ENCODE measurements at regions not wholly inside any gene's neighbourhood (a gene's known extent, or its start where the extent isn't known, plus 50 kb on each side); places are given as distances from the start of the nearest gene placed in this dataset.

DNA sequence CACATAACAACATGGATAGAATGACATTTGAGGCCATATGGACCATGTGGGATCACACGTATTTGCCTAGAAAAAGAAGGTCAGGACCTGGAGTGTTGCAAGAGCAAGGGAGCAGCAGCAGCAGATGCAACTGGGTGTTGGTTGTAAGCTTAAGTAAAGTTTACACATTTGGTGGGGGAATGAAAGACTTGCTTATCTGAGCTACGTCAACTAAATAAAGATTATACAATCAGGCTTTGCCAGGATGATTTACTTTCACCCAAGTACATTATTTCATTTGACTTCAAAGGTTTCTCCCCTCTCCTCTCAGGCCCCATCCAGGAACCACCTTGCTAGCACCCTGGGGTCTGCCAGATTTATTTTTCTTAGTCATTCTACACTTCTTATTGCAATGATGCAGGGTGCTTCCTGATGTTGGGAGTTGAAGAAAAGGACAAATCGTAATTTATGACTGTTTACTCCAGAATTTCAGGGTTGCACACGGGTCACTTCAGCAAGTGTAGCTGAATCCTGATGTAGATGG lies 591.9 kb upstream of the IGFBP3 start:
- TF ChIP-seq CTCF (IDR thresholded peaks at IDR 0.05; ENCODE audit: insufficient read depth, low read depth, low read length) = no peak
- TF ChIP-seq EZH2 (IDR thresholded peaks at IDR 0.05; ENCODE audit: insufficient read depth, low read length) = no peak
